HepG2 (cell line): ENCODE measurements at regions not wholly inside any gene's neighbourhood (a gene's known extent, or its start where the extent isn't known, plus 50 kb on each side); places are given as distances from the start of the nearest gene placed in this dataset.

ENCODE experiments used
- ATAC-seq: fragments of 200-7000 bp; cut with Tn5 transposase; 3 replicates; pipeline ENCODE4 v1.9.1; 2020; ENCODE audit warnings: mild to moderate bottlenecking, moderate library complexity
- BruUV-seq: library from RNA; stranded (reverse); fragments of 400-500 nt; replicated peaks from 2 replicates; lab custom pipeline; 2021; lab: Mats Ljungman, UMichigan
- CTCF ChIA-PET: fragments of 300-600 bp; formaldehyde crosslinking; extraction: SDS; loops from one replicate; lab custom pipeline; 2021; ENCODE audit warnings: low total read pairs, inconsistent platforms, low intra/inter-chr PET ratio; lab: Yijun Ruan, JAX
- POLR2A ChIA-PET: fragments of 350-600 bp; sonication (Branson Sonifier 250); formaldehyde crosslinking; loops from one replicate; lab custom pipeline; 2020; ENCODE audit warnings: antibody characterized with exemption, inconsistent platforms; lab: Yijun Ruan, JAX
- DNase-seq: peaks from one replicate; pipeline ENCODE4 v3.0.0-alpha.2; 2015; ENCODE audit warnings: low spot score
- FAIRE-seq: peaks from 3 replicates; lab custom pipeline; 2011; peaks lifted over from hg19 to GRCh38; lab: Jason Lieb, UNC
- H2AFZ ChIP-seq: one replicate; pipeline ENCODE4 v1.6.1; 2011; ENCODE audit warnings: low read length, inconsistent platforms
- H3K27ac ChIP-seq: fragments of 300-600 bp; 3 replicates; pipeline ENCODE4 v1.8.0; 2011; ENCODE audit warnings: mixed run types, mild to moderate bottlenecking, mixed read lengths, low read length, inconsistent platforms; ENCODE audit not compliant: insufficient read depth; ENCODE audit errors: extremely low read length
- H3K27me3 ChIP-seq, 2 experiments: fragments of 200-600 bp in 1 of 2; 2 replicates in 1 of 2; 3 replicates in 1 of 2; pipeline versions ENCODE4 v1.6.0 to v1.8.0; 2011; ENCODE audit warnings: low read length in 2 of 2, mild to moderate bottlenecking in 2 of 2, moderate library complexity in 2 of 2, inconsistent platforms in 1 of 2; ENCODE audit not compliant: insufficient read depth in 2 of 2, control insufficient read depth in 1 of 2
- H3K36me3 ChIP-seq, 2 experiments: fragments of 200-600 bp in 1 of 2; replicated peaks in 1 of 2; 2 replicates in 1 of 2; 3 replicates in 1 of 2; pipeline versions ENCODE4 v1.5.1 to v1.8.0; 2011; ENCODE audit warnings: low read length in 2 of 2, inconsistent platforms in 1 of 2; ENCODE audit not compliant: insufficient read depth in 2 of 2, control insufficient read depth in 1 of 2
- H3K4me1 ChIP-seq: 2 replicates; pipeline ENCODE4 v1.5.1; 2012; ENCODE audit warnings: low read length, inconsistent platforms; ENCODE audit not compliant: insufficient read depth
- H3K4me2 ChIP-seq: 2 replicates; pipeline ENCODE4 v1.6.0; 2011; ENCODE audit warnings: low read depth, low read length, inconsistent platforms
- H3K4me3 ChIP-seq, 3 experiments: fragments of 200-600 bp in 1 of 3; sonication (generic), shearing (Covaris generic) in 1 of 3; replicated peaks in 1 of 3; 2 replicates each; pipeline ENCODE4 v1.5.1; 2011 to 2016; ENCODE audit warnings: low read length in 3 of 3, inconsistent platforms in 2 of 3, low read depth in 2 of 3, mild to moderate bottlenecking in 2 of 3, control low read depth in 1 of 3, mixed read lengths in 1 of 3; ENCODE audit not compliant: insufficient read depth in 1 of 3
- H3K79me2 ChIP-seq: one replicate; pipeline ENCODE4 v1.6.1; 2011; ENCODE audit warnings: low read length, inconsistent platforms; ENCODE audit not compliant: insufficient read depth
- H3K9ac ChIP-seq: 2 replicates; pipeline ENCODE4 v1.6.0; 2011; ENCODE audit warnings: mild to moderate bottlenecking, low read depth, low read length, inconsistent platforms; ENCODE audit not compliant: insufficient read depth
- H3K9me3 ChIP-seq: 2 replicates; pipeline ENCODE4 v1.5.1; 2012; ENCODE audit warnings: mild to moderate bottlenecking, low read length
- H4K20me1 ChIP-seq: 2 replicates; pipeline ENCODE4 v1.6.0; 2011; ENCODE audit warnings: inconsistent platforms, mild to moderate bottlenecking, low read length, moderate library complexity; ENCODE audit not compliant: insufficient read depth
- FOXA3 ChIP-seq: IDR thresholded peaks from 2 replicates; pipeline ENCODE4 v1.6.1; 2016; ENCODE audit warnings: missing genetic modification reagents, missing compliant biosample characterization
- NFIB ChIP-seq: sonication (generic); formaldehyde crosslinking; IDR thresholded peaks from 2 replicates; pipeline ENCODE4 v1.9.0; 2021; ENCODE audit warnings: missing genetic modification reagents, mild to moderate bottlenecking, borderline replicate concordance
- NR2C2 ChIP-seq: sonication (generic); formaldehyde crosslinking; IDR thresholded peaks from 2 replicates; pipeline ENCODE4 v1.4.0; 2020; ENCODE audit warnings: missing genetic modification reagents, mild to moderate bottlenecking, moderate library complexity, borderline replicate concordance
- RFXAP ChIP-seq: sonication (generic); formaldehyde crosslinking; IDR thresholded peaks from 2 replicates; pipeline ENCODE4 v1.4.0; 2020; ENCODE audit warnings: missing genetic modification reagents, borderline replicate concordance
- SMC3 ChIP-seq: IDR thresholded peaks from 2 replicates; pipeline ENCODE4 v1.6.1; 2011; ENCODE audit warnings: low read length, improper control_type of control experiment
- ZBED4 ChIP-seq: sonication (generic); formaldehyde crosslinking; IDR thresholded peaks from 2 replicates; pipeline ENCODE4 v1.4.0; 2020; ENCODE audit warnings: missing genetic modification reagents, borderline replicate concordance
- ZFP1 ChIP-seq: IDR thresholded peaks from 2 replicates; pipeline ENCODE4 v1.6.1; 2016
- ZHX2 ChIP-seq, 2 experiments: sonication (generic) in 1 of 2; formaldehyde crosslinking in 1 of 2; IDR thresholded peaks; 2 replicates each; pipeline versions ENCODE4 v1.6.1 to v1.9.0; 2014 to 2022; ENCODE audit warnings: antibody characterized with exemption in 1 of 2, borderline replicate concordance in 1 of 2, inconsistent platforms in 1 of 2, low read depth in 1 of 2, missing genetic modification reagents in 1 of 2
- ZNF562 ChIP-seq: sonication (generic); formaldehyde crosslinking; IDR thresholded peaks from 2 replicates; pipeline ENCODE4 v1.8.0; 2022; ENCODE audit warnings: missing genetic modification reagents, borderline replicate concordance
- ZNF670 ChIP-seq: sonication (generic); formaldehyde crosslinking; IDR thresholded peaks from 2 replicates; pipeline ENCODE4 v1.8.0; 2022; ENCODE audit warnings: mild to moderate bottlenecking, missing genetic modification reagents, borderline replicate concordance
- ZUFSP ChIP-seq: sonication (generic); formaldehyde crosslinking; IDR thresholded peaks from 2 replicates; pipeline ENCODE4 v1.9.0; 2021; ENCODE audit warnings: missing genetic modification reagents, mild to moderate bottlenecking, borderline replicate concordance
- WGBS: methylation state at CpG from one replicate; pipeline ENCODE4 v1.1.6; 2017; ENCODE audit warnings: low lambda C conversion rate; 5-methylcytosine and 5-hydroxymethylcytosine counted together
- in situ Hi-C: cut with HindIII; loops from 2 replicates; pipeline ENCODE4 v1.10.0; 2017; ENCODE audit warnings: low pct_unique_long_range_greater_than_20kb; ENCODE audit not compliant: extremely low pct_ligation_motif_present
- intact Hi-C: fragments of 100-400 bp; cut with micrococcal nuclease; formaldehyde crosslinking; loops from one replicate; pipeline ENCODE4 v1.10.0; 2022; ENCODE audit not compliant: unreplicated experiment

- TF ChIP-seq NR2C2 (CRISPR knock-in tag): no peak
- no peak for TF ChIP-seq RFXAP (CRISPR knock-in tag)
Measured at GRCh38 chr3:147218965-147219364, 187.4 kb downstream of the ZIC4 start (continued).

GRCh38 chr3:147216143-147216673, 190.1 kb downstream of the ZIC4 start:
- no peak overlapping the region for H3K4me2 ChIP-seq
- no peaks in the 10 kb centered on the region for H4K20me1 ChIP-seq
- H3K27ac ChIP-seq: no peak overlapping the region
- in situ Hi-C loops: no loop called here
- no peak for DNase-seq
- no peak for FAIRE-seq
- H3K27me3 ChIP-seq: no peaks in the 10 kb centered on the region
- WGBS: 0% methylated on average over 1 of the region's 1 CpG
- intact Hi-C loops: no loop called here
- no peak overlapping the region for H2AFZ ChIP-seq
- no peaks in the 10 kb centered on the region for H3K9me3 ChIP-seq
- no peaks in the 10 kb centered on the region for H3K36me3 ChIP-seq
- CTCF ChIA-PET: no interaction called here
- no peaks in the 10 kb centered on the region for H3K79me2 ChIP-seq
- H3K4me3 ChIP-seq: no peak overlapping the region
- ATAC-seq: no peak
- BruUV-seq: no TSS peak
- no peaks in the 10 kb centered on the region for H3K4me1 ChIP-seq
- H3K9ac ChIP-seq: no peak overlapping the region
- POLR2A ChIA-PET: no interaction called here
- no peak for TF ChIP-seq ZNF670 (CRISPR knock-in tag)
- no peak for TF ChIP-seq FOXA3 (CRISPR knock-in tag)
- TF ChIP-seq ZUFSP (CRISPR knock-in tag): no peak
- no peak for TF ChIP-seq NFIB (CRISPR knock-in tag)
- no peak for TF ChIP-seq ZNF562 (CRISPR knock-in tag)
- no peak for TF ChIP-seq RFXAP (CRISPR knock-in tag)
- no peak for TF ChIP-seq ZFP1
- TF ChIP-seq ZBED4 (CRISPR knock-in tag): no peak
- TF ChIP-seq SMC3: no peak
- TF ChIP-seq ZHX2 (IDR thresholded peaks at IDR 0.05; ENCODE audit: low read depth): no peak
- no peak for TF ChIP-seq ZHX2 (CRISPR knock-in tag; IDR thresholded peaks at IDR 0.05; ENCODE audit: borderline replicate concordance)
